Fibroblast of pulmonary artery (primary cell): ENCODE measurements at regions not wholly inside any gene's neighbourhood (a gene's known extent, or its start where the extent isn't known, plus 50 kb on each side); places are given as distances from the start of the nearest gene placed in this dataset.

Source experiments
- DNase-seq: peaks from one replicate; pipeline ENCODE4 v3.0.0-alpha.2; 2010; ENCODE audit warnings: low read depth
- H3K4me3 ChIP-seq: replicated peaks from 2 replicates; pipeline ENCODE4 v1.5.1; 2011; ENCODE audit warnings: low read depth, mild to moderate bottlenecking, control low read depth, low read length, moderate library complexity
- CTCF ChIP-seq: IDR thresholded peaks from 2 replicates; pipeline ENCODE4 v1.5.1; 2011; ENCODE audit warnings: mild to moderate bottlenecking, control low read depth, low read length, inconsistent platforms; ENCODE audit errors: missing control alignments

- H3K4me3 ChIP-seq, result no peak overlapping the region
- no peak for DNase-seq
- TF ChIP-seq CTCF, result no peak
These were observed 79.6 kb downstream of the RSPH3 start for GRCh38 chr6:158920311-158920905.

- DNase-seq, result no peak
- TF ChIP-seq CTCF, result no peak
- H3K4me3 ChIP-seq, result no peak overlapping the region
These were observed 80.1 kb downstream of the RSPH3 start for GRCh38 chr6:158919865-158920264.

GRCh38 chr6:158916617-158917016 is 83.4 kb downstream of the RSPH3 start:
- no peak for TF ChIP-seq CTCF
- no peak for DNase-seq
- H3K4me3 ChIP-seq, result no peak overlapping the region

- TF ChIP-seq CTCF, result no peak
- no peak overlapping the region for H3K4me3 ChIP-seq
- DNase-seq, result no peak
These were observed 85.1 kb downstream of the RSPH3 start for GRCh38 chr6:158914923-158915322.

- no peak for TF ChIP-seq CTCF
- DNase-seq, result no peak
- no peak overlapping the region for H3K4me3 ChIP-seq
These were observed 86.4 kb downstream of the RSPH3 start for GRCh38 chr6:158913580-158913979.

- no peak for TF ChIP-seq CTCF
- no peak for DNase-seq
- H3K4me3 ChIP-seq, result no peak overlapping the region
These were observed 87.3 kb downstream of the RSPH3 start for GRCh38 chr6:158912655-158913054.

- no peak overlapping the region for H3K4me3 ChIP-seq
- DNase-seq, result no peak
- no peak for TF ChIP-seq CTCF
These were observed 88.1 kb downstream of the RSPH3 start for GRCh38 chr6:158911746-158912480.
